GM10248 (cell line): ENCODE measurements at regions not wholly inside any gene's neighbourhood (a gene's known extent, or its start where the extent isn't known, plus 50 kb on each side); places are given as distances from the start of the nearest gene placed in this dataset.

Source experiments
- CTCF ChIA-PET: fragments of 300-600 bp; sonication (Branson Sonifier 250); formaldehyde crosslinking; extraction: SDS; loops from one replicate; lab custom pipeline; 2021; ENCODE audit warnings: antibody characterized with exemption; lab: Yijun Ruan, JAX
- POLR2A ChIA-PET: fragments of 350-650 bp; sonication (Branson Sonifier 250); formaldehyde crosslinking; extraction: SDS; loops from one replicate; lab custom pipeline; 2020; ENCODE audit warnings: antibody characterized with exemption; lab: Yijun Ruan, JAX
- DNase-seq: peaks from one replicate; pipeline ENCODE4 v3.0.0; 2012; ENCODE audit errors: extremely low spot score
- TF ChIP-seq, protein P1 (sequence below): IDR thresholded peaks from 2 replicates; pipeline ENCODE4 v1.5.1; 2012; ENCODE audit warnings: mild to moderate bottlenecking, low read depth; ENCODE audit errors: extremely low read depth, missing control alignments, control extremely low read depth

DNA sequence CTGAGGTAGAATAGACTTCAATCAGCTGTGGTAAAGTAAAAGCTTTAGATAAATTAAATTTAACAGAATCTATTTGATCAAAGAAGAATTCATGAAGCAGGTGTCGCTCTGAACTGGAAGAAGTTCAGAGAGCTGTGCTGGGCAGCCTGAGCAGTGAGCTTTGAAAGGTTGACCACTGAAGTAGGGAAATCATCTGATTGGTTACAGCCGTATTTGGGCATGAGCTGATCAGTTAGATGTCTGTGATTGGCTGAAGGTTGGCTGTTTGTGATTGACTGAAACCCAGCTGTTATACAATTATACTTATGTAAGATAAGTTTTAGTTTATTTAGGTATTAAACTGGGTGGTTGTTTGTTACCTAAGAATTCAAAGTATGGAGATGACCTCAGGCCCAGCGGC, 1174.6 kb downstream of the CDH9 start:
- TF ChIP-seq, protein P1, sequence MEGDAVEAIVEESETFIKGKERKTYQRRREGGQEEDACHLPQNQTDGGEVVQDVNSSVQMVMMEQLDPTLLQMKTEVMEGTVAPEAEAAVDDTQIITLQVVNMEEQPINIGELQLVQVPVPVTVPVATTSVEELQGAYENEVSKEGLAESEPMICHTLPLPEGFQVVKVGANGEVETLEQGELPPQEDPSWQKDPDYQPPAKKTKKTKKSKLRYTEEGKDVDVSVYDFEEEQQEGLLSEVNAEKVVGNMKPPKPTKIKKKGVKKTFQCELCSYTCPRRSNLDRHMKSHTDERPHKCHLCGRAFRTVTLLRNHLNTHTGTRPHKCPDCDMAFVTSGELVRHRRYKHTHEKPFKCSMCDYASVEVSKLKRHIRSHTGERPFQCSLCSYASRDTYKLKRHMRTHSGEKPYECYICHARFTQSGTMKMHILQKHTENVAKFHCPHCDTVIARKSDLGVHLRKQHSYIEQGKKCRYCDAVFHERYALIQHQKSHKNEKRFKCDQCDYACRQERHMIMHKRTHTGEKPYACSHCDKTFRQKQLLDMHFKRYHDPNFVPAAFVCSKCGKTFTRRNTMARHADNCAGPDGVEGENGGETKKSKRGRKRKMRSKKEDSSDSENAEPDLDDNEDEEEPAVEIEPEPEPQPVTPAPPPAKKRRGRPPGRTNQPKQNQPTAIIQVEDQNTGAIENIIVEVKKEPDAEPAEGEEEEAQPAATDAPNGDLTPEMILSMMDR = no peak
- DNase-seq = no peak
- ChIA-PET CTCF (no interaction called here), POLR2A (no interaction called here)

GRCh38 chr5:25862276-25862675, 1176.1 kb downstream of the CDH9 start:
- TF ChIP-seq, protein P1 = no peak
- ChIA-PET CTCF (interaction anchor here (0.9 kb wide), 1 partner anchor 290 kb away, joined by 3 read pairs; no protein-coding TSS in a partner anchor), POLR2A (no interaction called here)
- no peak for DNase-seq

DNA sequence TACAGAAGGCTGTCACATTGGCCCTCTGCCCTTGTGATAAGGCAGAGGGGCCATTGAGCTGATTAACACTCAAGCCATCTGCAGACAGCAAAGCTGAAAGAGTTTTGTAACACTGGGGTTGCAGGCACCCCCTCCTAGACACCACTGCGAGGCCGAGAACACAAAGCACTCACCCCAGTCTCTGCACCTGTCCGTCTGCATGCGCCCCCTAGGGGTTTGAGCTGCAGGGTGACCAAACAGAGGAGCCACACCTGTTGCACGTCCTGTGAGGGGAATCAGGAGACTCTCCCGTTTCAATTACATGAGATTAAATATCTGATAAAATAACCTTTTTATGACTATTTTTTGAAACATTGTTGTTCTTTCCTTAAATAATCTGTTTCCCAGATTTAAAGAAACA, 1180.4 kb downstream of the CDH9 start:
- no peak for DNase-seq
- ChIA-PET CTCF (no interaction called here), POLR2A (no interaction called here)
- TF ChIP-seq, protein P1 = peak; percentile 8

DNA sequence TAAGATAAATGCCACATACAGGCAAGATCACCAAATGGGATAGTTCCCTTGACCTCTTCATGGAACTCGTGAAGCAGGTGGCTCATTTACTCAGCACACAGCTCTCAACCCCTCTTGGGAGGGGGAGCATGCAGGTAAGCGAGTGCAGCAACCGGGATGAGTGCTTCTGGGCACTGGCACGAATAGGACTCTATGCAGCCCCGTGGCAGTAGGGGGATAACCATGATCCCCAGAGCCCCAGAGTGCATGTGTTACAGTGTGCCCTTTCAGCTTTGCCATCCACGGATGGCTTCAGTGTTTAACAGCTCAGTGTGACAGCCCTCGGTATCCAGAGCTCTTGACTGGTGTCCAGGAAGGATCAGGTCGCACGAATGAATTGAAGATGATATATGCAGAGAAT, 1187.1 kb downstream of the CDH9 start:
- TF ChIP-seq, protein P1 = no peak
- POLR2A ChIA-PET = no interaction called here
- no peak for DNase-seq
- CTCF ChIA-PET = no interaction called here

DNA sequence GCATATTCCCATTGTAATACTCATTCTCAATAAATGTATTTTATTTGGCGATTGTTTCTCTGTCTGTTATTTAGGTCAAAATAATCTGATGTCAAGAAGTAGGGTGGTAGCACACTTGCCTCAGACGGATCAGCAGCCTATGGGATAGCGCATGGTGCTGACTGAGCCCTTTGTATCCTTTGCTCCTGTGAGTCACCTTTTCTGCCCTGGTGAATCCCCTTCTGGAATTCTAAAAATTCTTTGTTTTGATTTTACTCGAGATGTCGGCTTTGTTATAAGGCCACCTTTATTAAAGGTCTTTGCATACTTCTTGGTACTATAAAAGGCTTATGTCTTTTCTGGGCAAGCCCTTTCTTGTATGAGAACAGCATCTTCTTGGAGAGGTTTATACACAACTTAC, 1187.8 kb downstream of the CDH9 start:
- no peak for DNase-seq
- ChIA-PET CTCF (no interaction called here), POLR2A (no interaction called here)
- TF ChIP-seq, protein P1 = no peak

- ChIA-PET CTCF (no interaction called here), POLR2A (no interaction called here)
- TF ChIP-seq, protein P1 = no peak
- no peak for DNase-seq
These were observed 1189.1 kb downstream of the CDH9 start for GRCh38 chr5:25849270-25849669.
